ENCODE measurements at regions not wholly inside any gene's neighbourhood (a gene's known extent, or its start where the extent isn't known, plus 50 kb on each side); places are given as distances from the start of the nearest gene placed in this dataset.

- Mint-ChIP-seq H3K9me3 (no peaks in the 10 kb centered on the region), H3K27me3 (ENCODE audit: low read depth) (peaks cover 5% of the 10 kb centered on the region)
Measured at GRCh38 chr5:141760193-141760592, 78.2 kb upstream of the ARAP3 start.

GRCh38 chr5:141758310-141758998, 76.4 kb upstream of the ARAP3 start:
- H3K27ac Mint-ChIP-seq (ENCODE audit: unreplicated experiment): peak overlapping the region; percentile 60
- no peak overlapping the region for H3K4me3 Mint-ChIP-seq
- H3K9me3 Mint-ChIP-seq: no peaks in the 10 kb centered on the region
- peak; percentile 12 for DNase-seq (ENCODE audit: low read depth, low spot score)
- H3K4me1 Mint-ChIP-seq: peaks cover 21% of the 10 kb centered on the region
- no peaks in the 10 kb centered on the region for H3K36me3 Mint-ChIP-seq (ENCODE audit: low read depth)
- peaks cover 11% of the 10 kb centered on the region for H3K27me3 Mint-ChIP-seq (ENCODE audit: low read depth)
- TF ChIP-seq CTCF (conservative IDR thresholded peaks at IDR 0.05): no peak

More at GRCh38 chr5:141760193-141760592, 78.2 kb upstream of the ARAP3 start:
- DNase-seq (ENCODE audit: low read depth, low spot score): no peak
- Mint-ChIP-seq H3K36me3 (ENCODE audit: low read depth) (no peaks in the 10 kb centered on the region), H3K4me3 (no peak overlapping the region), H3K27ac (ENCODE audit: unreplicated experiment) (no peak overlapping the region), H3K4me1 (peaks cover 21% of the 10 kb centered on the region)
- TF ChIP-seq CTCF (conservative IDR thresholded peaks at IDR 0.05): no peak

- H3K36me3 Mint-ChIP-seq (ENCODE audit: low read depth): no peaks in the 10 kb centered on the region
- H3K4me1 Mint-ChIP-seq: peaks cover 21% of the 10 kb centered on the region
- DNase-seq (ENCODE audit: low read depth, low spot score): peak; percentile 22
- peak overlapping the region; percentile 42 for H3K4me3 Mint-ChIP-seq
- peak; percentile 52 for TF ChIP-seq CTCF (conservative IDR thresholded peaks at IDR 0.05)
- H3K27ac Mint-ChIP-seq (ENCODE audit: unreplicated experiment): no peak overlapping the region
- no peaks in the 10 kb centered on the region for H3K9me3 Mint-ChIP-seq
- H3K27me3 Mint-ChIP-seq (ENCODE audit: low read depth): peaks cover 13% of the 10 kb centered on the region
Measured at GRCh38 chr5:141757402-141757801, 75.4 kb upstream of the ARAP3 start.

- DNase-seq (ENCODE audit: low read depth, low spot score): no peak
- Mint-ChIP-seq H3K27ac (ENCODE audit: unreplicated experiment) (no peak overlapping the region), H3K27me3 (ENCODE audit: low read depth) (peaks cover 13% of the 10 kb centered on the region)
Measured at GRCh38 chr5:141756196-141756595, 74.2 kb upstream of the ARAP3 start.

GRCh38 chr5:141753971-141754713, 72.1 kb upstream of the ARAP3 start:
- peaks cover 13% of the 10 kb centered on the region for H3K27me3 Mint-ChIP-seq (ENCODE audit: low read depth)
- TF ChIP-seq CTCF (conservative IDR thresholded peaks at IDR 0.05): no peak
- DNase-seq (ENCODE audit: low read depth, low spot score): peak; percentile 44

More at GRCh38 chr5:141756196-141756595, 74.2 kb upstream of the ARAP3 start:
- no peaks in the 10 kb centered on the region for H3K9me3 Mint-ChIP-seq
- H3K4me1 Mint-ChIP-seq: peaks cover 21% of the 10 kb centered on the region
- no peaks in the 10 kb centered on the region for H3K36me3 Mint-ChIP-seq (ENCODE audit: low read depth)
- H3K4me3 Mint-ChIP-seq: no peak overlapping the region
- TF ChIP-seq CTCF (conservative IDR thresholded peaks at IDR 0.05): no peak

More at GRCh38 chr5:141753971-141754713, 72.1 kb upstream of the ARAP3 start:
- Mint-ChIP-seq H3K4me3 (no peak overlapping the region), H3K9me3 (no peaks in the 10 kb centered on the region), H3K27ac (ENCODE audit: unreplicated experiment) (peak overlapping the region; percentile 64), H3K36me3 (ENCODE audit: low read depth) (no peaks in the 10 kb centered on the region), H3K4me1 (peaks cover 21% of the 10 kb centered on the region)
